Gastroesophageal sphincter (tissue), 4 donors: ENCODE measurements at regions not wholly inside any gene's neighbourhood (a gene's known extent, or its start where the extent isn't known, plus 50 kb on each side); places are given as distances from the start of the nearest gene placed in this dataset.

Source experiments
- ATAC-seq: fragments of 150-250 bp; one replicate; pipeline ENCODE4 v1.9.1; 2016; ENCODE audit warnings: mild to moderate bottlenecking, moderate library complexity
- H3K27ac ChIP-seq, 4 donors: fragments of 200-600 bp; sonication (generic) in 3 of 4; 1 replicate in 3 of 4; 2 replicates in 1 of 4; pipeline ENCODE4 v1.5.1; 2016 to 2019
- H3K27me3 ChIP-seq: fragments of 200-600 bp; sonication (generic); one replicate; pipeline ENCODE4 v1.5.1; 2019
- H3K36me3 ChIP-seq, 2 donors: fragments of 200-600 bp; sonication (generic); one replicate each; pipeline ENCODE4 v1.5.1; 2019; ENCODE audit warnings: control low read depth in 1 of 2
- H3K4me1 ChIP-seq, 3 donors: fragments of 200-600 bp; sonication (generic); 1 replicate in 2 of 3; 2 replicates in 1 of 3; pipeline ENCODE4 v1.5.1; 2016 to 2019; ENCODE audit warnings: control low read depth in 2 of 3
- H3K4me3 ChIP-seq, 2 donors: fragments of 200-600 bp; sonication (generic); one replicate each; pipeline ENCODE4 v1.5.1; 2019; ENCODE audit warnings: mild to moderate bottlenecking in 1 of 2, moderate library complexity in 1 of 2
- H3K9me3 ChIP-seq, 3 donors: fragments of 200-600 bp; sonication (generic); one replicate each; pipeline ENCODE4 v1.5.1; 2017 to 2019; ENCODE audit warnings: control low read depth in 2 of 3
- CTCF ChIP-seq, 4 experiments: fragments of 200-600 bp in 2 of 4; fragments of 450-650 bp in 2 of 4; sonication (generic) in 1 of 4; IDR thresholded peaks; one replicate each; pipeline ENCODE4 v1.5.1; 2017 to 2019; ENCODE audit warnings: antibody characterized with exemption in 4 of 4, mild to moderate bottlenecking in 2 of 4, moderate library complexity in 2 of 4
- EP300 ChIP-seq: sonication (generic); formaldehyde crosslinking; IDR thresholded peaks from one replicate; pipeline ENCODE4 v1.6.1; 2017; ENCODE audit warnings: antibody characterized with exemption, mild to moderate bottlenecking
- POLR2A ChIP-seq, 2 donors: fragments of 450-650 bp; IDR thresholded peaks; one replicate each; pipeline ENCODE4 v1.6.1; 2017; ENCODE audit warnings: antibody characterized with exemption in 2 of 2, mild to moderate bottlenecking in 2 of 2, moderate library complexity in 1 of 2
- POLR2AphosphoS5 ChIP-seq: sonication (generic); formaldehyde crosslinking; IDR thresholded peaks from one replicate; pipeline ENCODE4 v1.6.1; 2017; ENCODE audit warnings: antibody characterized with exemption
- WGBS, 2 donors: methylation state at CpG; one replicate each; pipeline ENCODE4 v1.1.5; 2018; ENCODE audit warnings: low coverage in 1 of 2; 5-methylcytosine and 5-hydroxymethylcytosine counted together

- 90 to 94% methylated on average over 1 of the region's 1 CpG for WGBS, 2 donors
- ATAC-seq = no peak
- no peaks in the 10 kb centered on the region for H3K36me3 ChIP-seq
- no peaks in the 10 kb centered on the region for H3K4me1 ChIP-seq
- no peak overlapping the region for H3K4me3 ChIP-seq
- no peaks in the 10 kb centered on the region for H3K27me3 ChIP-seq
- TF ChIP-seq POLR2AphosphoS5 (no peak), EP300 (no peak), POLR2A (IDR thresholded peaks at IDR 0.05) (no peak), CTCF (IDR thresholded peaks at IDR 0.05) (no peak)
- H3K27ac ChIP-seq = no peak overlapping the region
- no peaks in the 10 kb centered on the region for H3K9me3 ChIP-seq
Measured at GRCh38 chr4:81796790-81797528, 325.3 kb upstream of the RASGEF1B start.

DNA sequence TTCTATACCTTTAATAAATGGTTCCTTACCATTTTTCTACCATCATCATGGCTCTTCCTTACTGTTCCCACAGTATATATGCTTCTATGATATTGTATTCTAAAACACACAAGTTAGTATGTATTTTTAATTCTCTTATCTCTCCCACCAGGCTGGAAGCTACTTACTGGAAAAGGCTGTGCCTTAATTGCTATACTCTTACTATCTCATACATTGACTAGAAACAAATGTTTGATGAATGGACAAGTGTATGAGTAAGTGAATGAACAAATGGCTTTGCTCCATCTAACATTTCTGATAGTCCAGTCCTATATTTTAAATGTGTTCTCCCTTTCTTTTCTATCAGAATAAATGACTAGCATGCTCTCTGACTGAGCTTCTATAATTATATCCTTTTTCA is 320.8 kb upstream of the RASGEF1B start:
- Histone ChIP-seq H3K36me3 (no peaks in the 10 kb centered on the region), H3K27ac (no peak overlapping the region)
- ATAC-seq = no peak

GRCh38 chr4:81790477-81790876 is 318.8 kb upstream of the RASGEF1B start:
- WGBS, 2 donors = 54 to 83% methylated on average over 1 to 2 of the region's 2 CpGs
- no peak for TF ChIP-seq POLR2AphosphoS5
- TF ChIP-seq CTCF (IDR thresholded peaks at IDR 0.05) = no peak
- no peak for TF ChIP-seq POLR2A (IDR thresholded peaks at IDR 0.05)
- TF ChIP-seq EP300 = no peak
- no peak for ATAC-seq
- Histone ChIP-seq H3K27ac (no peak overlapping the region), H3K27me3 (no peaks in the 10 kb centered on the region), H3K36me3 (no peaks in the 10 kb centered on the region), H3K4me3 (no peak overlapping the region), H3K9me3 (no peaks in the 10 kb centered on the region), H3K4me1 (peaks cover 0 to 11% (median 0%) of the 10 kb centered on the region in 3 donors)

More for the DNA sequence above, 320.8 kb upstream of the RASGEF1B start:
- H3K9me3 ChIP-seq = no peaks in the 10 kb centered on the region
- no peaks in the 10 kb centered on the region for H3K27me3 ChIP-seq
- TF ChIP-seq EP300 (no peak), POLR2AphosphoS5 (no peak), POLR2A (IDR thresholded peaks at IDR 0.05) (no peak), CTCF (IDR thresholded peaks at IDR 0.05) (no peak)
- H3K4me1 ChIP-seq = no peaks in the 10 kb centered on the region
- no peak overlapping the region for H3K4me3 ChIP-seq

GRCh38 chr4:81789741-81790399 is 318.2 kb upstream of the RASGEF1B start:
- H3K27me3 ChIP-seq = no peaks in the 10 kb centered on the region
- no peak overlapping the region for H3K4me3 ChIP-seq
- ATAC-seq = no peak
- H3K27ac ChIP-seq = no peak overlapping the region
- H3K9me3 ChIP-seq = no peaks in the 10 kb centered on the region
- peaks cover 0 to 11% (median 0%) of the 10 kb centered on the region in 3 donors for H3K4me1 ChIP-seq
- H3K36me3 ChIP-seq = no peaks in the 10 kb centered on the region
- no peak for TF ChIP-seq POLR2A (IDR thresholded peaks at IDR 0.05)
- no peak for TF ChIP-seq EP300
- TF ChIP-seq CTCF (IDR thresholded peaks at IDR 0.05) = no peak
- TF ChIP-seq POLR2AphosphoS5 = no peak
- WGBS, 2 donors = 77 to 90% methylated on average over 5 of the region's 5 CpGs

DNA sequence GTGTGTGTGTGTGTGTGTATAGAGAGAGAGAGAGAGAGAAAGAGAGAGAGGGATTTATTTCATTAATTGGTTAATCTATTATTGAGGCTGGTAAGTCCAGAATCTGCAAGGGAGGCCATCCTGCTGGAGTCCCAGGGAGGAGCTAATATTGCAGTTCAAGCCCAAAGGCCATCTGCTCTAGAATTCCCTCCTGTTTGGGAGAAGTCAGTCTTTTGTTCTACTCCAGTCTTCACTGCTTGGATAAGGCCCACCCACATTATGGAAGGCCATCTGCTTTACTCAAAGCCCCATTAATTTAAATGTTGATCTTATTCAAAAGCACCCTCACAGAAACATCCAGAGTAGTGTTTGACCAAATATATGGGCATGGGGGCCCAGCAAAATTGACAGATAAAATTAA is 317.5 kb upstream of the RASGEF1B start:
- TF ChIP-seq EP300 (no peak), POLR2A (IDR thresholded peaks at IDR 0.05) (no peak), CTCF (IDR thresholded peaks at IDR 0.05) (no peak)
- ATAC-seq = no peak
- Histone ChIP-seq H3K9me3 (no peaks in the 10 kb centered on the region), H3K27ac (no peak overlapping the region), H3K36me3 (no peaks in the 10 kb centered on the region), H3K4me1 (peaks cover 0 to 11% (median 0%) of the 10 kb centered on the region in 3 donors), H3K4me3 (no peak overlapping the region), H3K27me3 (no peaks in the 10 kb centered on the region)
